KMS-11 (cell line): ENCODE measurements at regions not wholly inside any gene's neighbourhood (a gene's known extent, or its start where the extent isn't known, plus 50 kb on each side); places are given as distances from the start of the nearest gene placed in this dataset.

ENCODE experiments used
- H2AFZ ChIP-seq: fragments of 200-600 bp; sonication (generic); 2 replicates; pipeline ENCODE4 v1.6.1; 2016; ENCODE audit warnings: antibody characterized with exemption, mixed run types, low read depth
- H3K27ac ChIP-seq: fragments of 200-600 bp; sonication (generic); 2 replicates; pipeline ENCODE4 v1.6.1; 2016; ENCODE audit warnings: mild to moderate bottlenecking, mixed run types
- H3K27me3 ChIP-seq: fragments of 200-600 bp; sonication (generic); 2 replicates; pipeline ENCODE4 v1.6.1; 2017; ENCODE audit warnings: mild to moderate bottlenecking, low read depth, mixed run types, moderate library complexity; ENCODE audit not compliant: insufficient read depth
- H3K36me3 ChIP-seq: fragments of 200-600 bp; sonication (generic); 2 replicates; pipeline ENCODE4 v1.6.1; 2017; ENCODE audit warnings: mild to moderate bottlenecking, mixed run types; ENCODE audit not compliant: insufficient read depth
- H3K4me1 ChIP-seq: fragments of 200-600 bp; sonication (generic); 2 replicates; pipeline ENCODE4 v1.6.1; 2016; ENCODE audit warnings: mild to moderate bottlenecking, low read depth, mixed run types; ENCODE audit not compliant: poor library complexity, severe bottlenecking
- H3K4me2 ChIP-seq: fragments of 200-600 bp; sonication (generic); 2 replicates; pipeline ENCODE4 v1.7.0; 2016; ENCODE audit warnings: mild to moderate bottlenecking, mixed run types
- H3K4me3 ChIP-seq: fragments of 200-600 bp; sonication (generic); IDR thresholded peaks from 2 replicates; pipeline ENCODE4 v1.6.1; 2017; ENCODE audit warnings: low read depth, low read length, mixed read lengths; ENCODE audit not compliant: insufficient read depth
- H3K79me2 ChIP-seq: fragments of 200-600 bp; sonication (generic); 2 replicates; pipeline ENCODE4 v1.6.1; 2016; ENCODE audit warnings: low read depth, mixed run types; ENCODE audit not compliant: insufficient read depth
- H3K9ac ChIP-seq: fragments of 200-600 bp; sonication (generic); 2 replicates; pipeline ENCODE4 v1.6.1; 2016; ENCODE audit warnings: mild to moderate bottlenecking, mixed run types
- H4K20me1 ChIP-seq: fragments of 200-600 bp; sonication (generic); 2 replicates; pipeline ENCODE4 v1.6.1; 2016; ENCODE audit warnings: mild to moderate bottlenecking, mixed run types; ENCODE audit not compliant: insufficient read depth
- TF ChIP-seq, protein P1 (sequence below): fragments of 200-600 bp; sonication (generic); conservative IDR thresholded peaks from 2 replicates; pipeline ENCODE4 v1.6.1; 2017; ENCODE audit warnings: low read depth, mild to moderate bottlenecking, antibody characterized with exemption, low read length, moderate library complexity, mixed read lengths

DNA sequence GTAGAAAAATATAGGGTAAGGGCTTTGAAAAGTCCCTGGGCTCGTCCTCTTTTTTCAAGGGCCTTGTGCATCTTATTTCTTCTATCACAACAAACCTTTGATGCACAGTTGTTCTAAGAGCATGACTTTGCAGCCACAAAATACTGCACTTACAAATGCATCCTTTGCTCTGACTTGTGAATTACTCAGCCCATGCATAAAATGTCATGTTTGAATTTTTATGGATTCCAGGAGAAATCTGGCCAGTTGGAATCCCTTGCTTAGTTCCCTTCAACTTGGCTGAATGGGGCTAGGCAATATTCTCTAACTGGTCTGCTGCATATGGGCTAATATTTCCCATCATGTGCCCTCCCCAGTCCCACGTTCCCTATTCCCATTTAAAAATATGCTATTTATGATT lies 523.9 kb upstream of the RGMA start:
- Histone ChIP-seq H3K27ac (no peak overlapping the region), H4K20me1 (no peaks in the 10 kb centered on the region)
- TF ChIP-seq, protein P1, sequence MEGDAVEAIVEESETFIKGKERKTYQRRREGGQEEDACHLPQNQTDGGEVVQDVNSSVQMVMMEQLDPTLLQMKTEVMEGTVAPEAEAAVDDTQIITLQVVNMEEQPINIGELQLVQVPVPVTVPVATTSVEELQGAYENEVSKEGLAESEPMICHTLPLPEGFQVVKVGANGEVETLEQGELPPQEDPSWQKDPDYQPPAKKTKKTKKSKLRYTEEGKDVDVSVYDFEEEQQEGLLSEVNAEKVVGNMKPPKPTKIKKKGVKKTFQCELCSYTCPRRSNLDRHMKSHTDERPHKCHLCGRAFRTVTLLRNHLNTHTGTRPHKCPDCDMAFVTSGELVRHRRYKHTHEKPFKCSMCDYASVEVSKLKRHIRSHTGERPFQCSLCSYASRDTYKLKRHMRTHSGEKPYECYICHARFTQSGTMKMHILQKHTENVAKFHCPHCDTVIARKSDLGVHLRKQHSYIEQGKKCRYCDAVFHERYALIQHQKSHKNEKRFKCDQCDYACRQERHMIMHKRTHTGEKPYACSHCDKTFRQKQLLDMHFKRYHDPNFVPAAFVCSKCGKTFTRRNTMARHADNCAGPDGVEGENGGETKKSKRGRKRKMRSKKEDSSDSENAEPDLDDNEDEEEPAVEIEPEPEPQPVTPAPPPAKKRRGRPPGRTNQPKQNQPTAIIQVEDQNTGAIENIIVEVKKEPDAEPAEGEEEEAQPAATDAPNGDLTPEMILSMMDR, result no peak

DNA sequence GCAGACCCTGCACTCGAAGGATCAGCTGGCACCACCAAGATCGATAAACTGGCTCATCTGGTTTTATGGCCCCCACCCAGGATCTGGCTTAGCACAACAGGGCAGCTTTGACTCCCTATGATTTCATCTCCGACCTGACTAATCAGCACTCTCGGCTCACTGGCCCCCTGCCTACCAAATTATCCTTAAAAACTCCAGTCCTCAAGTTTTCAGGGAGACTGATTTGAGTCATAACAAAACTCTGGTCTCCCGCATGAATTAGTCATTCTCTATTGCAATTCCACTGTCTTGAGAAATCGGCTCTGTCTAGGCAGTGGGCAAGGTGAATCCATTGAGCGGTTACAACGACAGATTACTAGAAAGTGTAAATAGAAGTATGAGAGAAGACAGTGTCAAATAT lies 521.9 kb upstream of the RGMA start:
- H3K4me3 ChIP-seq, result no peak overlapping the region
- no peak overlapping the region for H3K27ac ChIP-seq
- H3K9ac ChIP-seq, result no peak overlapping the region
- H3K79me2 ChIP-seq, result no peaks in the 10 kb centered on the region
- H3K27me3 ChIP-seq, result no peaks in the 10 kb centered on the region
- no peak overlapping the region for H3K4me2 ChIP-seq
- H3K36me3 ChIP-seq, result no peaks in the 10 kb centered on the region
- TF ChIP-seq, protein P1, result no peak
- H4K20me1 ChIP-seq, result no peaks in the 10 kb centered on the region
- no peak overlapping the region for H2AFZ ChIP-seq
- H3K4me1 ChIP-seq, result no peaks in the 10 kb centered on the region

More for the DNA sequence above, 523.9 kb upstream of the RGMA start:
- no peaks in the 10 kb centered on the region for H3K36me3 ChIP-seq
- H3K4me2 ChIP-seq, result no peak overlapping the region
- no peak overlapping the region for H3K9ac ChIP-seq
- H3K4me1 ChIP-seq, result no peaks in the 10 kb centered on the region
- no peak overlapping the region for H2AFZ ChIP-seq
- H3K79me2 ChIP-seq, result no peaks in the 10 kb centered on the region
- no peaks in the 10 kb centered on the region for H3K27me3 ChIP-seq
- no peak overlapping the region for H3K4me3 ChIP-seq

DNA sequence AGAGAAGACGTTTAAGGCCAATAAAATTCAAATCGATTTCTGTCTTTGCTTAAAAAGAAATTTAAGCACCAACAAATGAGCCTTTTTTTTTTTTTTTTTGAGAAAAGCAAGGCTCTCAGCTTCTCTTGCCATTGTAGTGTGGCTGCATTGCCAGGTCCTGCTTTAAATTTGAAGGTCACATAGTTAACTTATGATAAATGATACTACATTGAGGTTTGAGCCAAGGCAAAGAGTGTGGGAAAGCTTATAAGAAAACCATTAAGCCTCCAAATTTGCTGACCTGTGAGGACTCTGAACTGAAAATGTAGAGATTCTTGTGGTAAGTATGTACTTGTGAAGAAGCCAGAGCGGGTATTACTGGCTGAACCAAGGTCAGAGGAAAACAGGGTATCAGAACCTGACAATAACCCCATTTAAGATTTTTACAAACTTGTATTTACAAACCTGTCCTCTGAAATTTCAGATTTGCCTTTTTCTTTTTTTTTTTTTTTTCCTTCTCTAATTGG lies 519.7 kb upstream of the RGMA start:
- no peaks in the 10 kb centered on the region for H3K36me3 ChIP-seq
- no peaks in the 10 kb centered on the region for H3K4me1 ChIP-seq
- no peak overlapping the region for H3K4me2 ChIP-seq
- no peak overlapping the region for H3K4me3 ChIP-seq
- no peak overlapping the region for H3K9ac ChIP-seq
- no peaks in the 10 kb centered on the region for H4K20me1 ChIP-seq
- H3K79me2 ChIP-seq, result no peaks in the 10 kb centered on the region
- H3K27ac ChIP-seq, result no peak overlapping the region
- TF ChIP-seq, protein P1, result no peak
- no peak overlapping the region for H2AFZ ChIP-seq
- no peaks in the 10 kb centered on the region for H3K27me3 ChIP-seq

DNA sequence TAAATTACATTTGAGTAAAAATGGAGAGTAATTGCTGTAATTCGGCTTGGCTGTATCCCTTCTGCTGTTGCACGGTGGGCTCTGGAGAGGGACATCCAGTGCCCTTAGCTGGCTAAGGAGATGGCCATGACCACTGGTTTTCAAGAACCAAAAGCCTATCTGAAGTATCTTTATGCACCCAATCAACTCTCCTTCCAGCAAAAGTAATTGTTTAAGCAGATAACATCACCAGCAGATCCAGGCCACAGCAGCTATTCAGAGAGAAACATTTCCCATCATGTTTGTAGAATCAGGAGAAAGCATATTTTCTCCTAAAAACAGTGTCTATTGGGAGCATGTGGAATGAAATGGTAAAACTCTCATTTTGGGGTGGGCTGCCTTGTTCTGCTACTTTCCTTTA lies 514.5 kb upstream of the RGMA start:
- H3K79me2 ChIP-seq, result no peaks in the 10 kb centered on the region
- no peak overlapping the region for H2AFZ ChIP-seq
- TF ChIP-seq, protein P1, result no peak

More for the DNA sequence above, 514.5 kb upstream of the RGMA start:
- Histone ChIP-seq H3K9ac (no peak overlapping the region), H3K4me1 (no peaks in the 10 kb centered on the region), H3K4me2 (no peak overlapping the region), H3K4me3 (no peak overlapping the region), H4K20me1 (no peaks in the 10 kb centered on the region), H3K27ac (no peak overlapping the region), H3K27me3 (no peaks in the 10 kb centered on the region), H3K36me3 (no peaks in the 10 kb centered on the region)
